ENCODE measurements at regions not wholly inside any gene's neighbourhood (a gene's known extent, or its start where the extent isn't known, plus 50 kb on each side); places are given as distances from the start of the nearest gene placed in this dataset.

GRCh38 chr6:18712595-18712994 is 325.4 kb downstream of the RNF144B start:
- TF ChIP-seq CTCF (conservative IDR thresholded peaks at IDR 0.05) (no peak), EZH2 (IDR thresholded peaks at IDR 0.05; ENCODE audit: low read depth) (no peak)

All from PC-9 (cell line).